Type B pancreatic cell (in vitro differentiated cells): ENCODE measurements at regions not wholly inside any gene's neighbourhood (a gene's known extent, or its start where the extent isn't known, plus 50 kb on each side); places are given as distances from the start of the nearest gene placed in this dataset.

ENCODE experiments used
- DNase-seq: peaks from one replicate; pipeline ENCODE4 v3.0.0; 2021; ENCODE audit warnings: mixed read lengths; ENCODE audit not compliant: unreplicated experiment; ENCODE audit errors: extremely low spot score
- H3K27ac Mint-ChIP-seq: 2 replicates; pipeline ENCODE4 v1.8.0; 2021; ENCODE audit warnings: mild to moderate bottlenecking, mixed read lengths
- H3K27me3 Mint-ChIP-seq: 2 replicates; pipeline ENCODE4 v1.8.0; 2021; ENCODE audit warnings: mixed read lengths
- H3K36me3 Mint-ChIP-seq: 2 replicates; pipeline ENCODE4 v1.8.0; 2021; ENCODE audit warnings: mixed read lengths
- H3K4me1 Mint-ChIP-seq: one replicate; pipeline ENCODE4 v1.8.0; 2021; ENCODE audit warnings: mixed read lengths; ENCODE audit not compliant: unreplicated experiment
- H3K4me3 Mint-ChIP-seq: 2 replicates; pipeline ENCODE4 v1.8.0; 2021; ENCODE audit warnings: mild to moderate bottlenecking, mixed read lengths
- H3K9me3 Mint-ChIP-seq: 2 replicates; pipeline ENCODE4 v1.8.0; 2021; ENCODE audit warnings: mixed read lengths
- TF ChIP-seq, protein P1 (sequence below): fragments of 200-600 bp; sonication (generic); conservative IDR thresholded peaks from 2 replicates; pipeline ENCODE4 v1.5.0; 2021; ENCODE audit warnings: antibody characterized with exemption, mild to moderate bottlenecking

DNA sequence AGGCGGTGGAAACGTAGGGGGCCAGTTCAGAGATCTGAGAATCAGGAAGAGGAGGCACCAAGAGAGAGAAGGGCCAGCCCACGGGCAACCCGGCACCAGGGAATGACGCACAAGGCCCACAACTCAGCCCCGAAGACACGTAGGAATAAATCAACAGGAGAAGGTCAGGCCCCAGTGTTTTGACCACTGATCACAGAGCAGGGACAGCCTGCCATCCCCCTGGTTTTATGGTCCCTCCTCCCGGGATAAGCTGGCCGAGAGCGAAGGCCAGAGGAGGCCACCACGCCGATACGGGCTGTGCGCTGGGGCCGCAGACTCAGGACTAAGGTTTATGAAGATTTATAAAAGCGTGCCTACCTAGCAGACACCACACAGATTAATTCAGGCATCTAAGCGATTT, 341.4 kb downstream of the ZNF516 start:
- peaks cover 5% of the 10 kb centered on the region for H3K4me1 Mint-ChIP-seq
- H3K4me3 Mint-ChIP-seq = no peak overlapping the region
- TF ChIP-seq, protein P1, sequence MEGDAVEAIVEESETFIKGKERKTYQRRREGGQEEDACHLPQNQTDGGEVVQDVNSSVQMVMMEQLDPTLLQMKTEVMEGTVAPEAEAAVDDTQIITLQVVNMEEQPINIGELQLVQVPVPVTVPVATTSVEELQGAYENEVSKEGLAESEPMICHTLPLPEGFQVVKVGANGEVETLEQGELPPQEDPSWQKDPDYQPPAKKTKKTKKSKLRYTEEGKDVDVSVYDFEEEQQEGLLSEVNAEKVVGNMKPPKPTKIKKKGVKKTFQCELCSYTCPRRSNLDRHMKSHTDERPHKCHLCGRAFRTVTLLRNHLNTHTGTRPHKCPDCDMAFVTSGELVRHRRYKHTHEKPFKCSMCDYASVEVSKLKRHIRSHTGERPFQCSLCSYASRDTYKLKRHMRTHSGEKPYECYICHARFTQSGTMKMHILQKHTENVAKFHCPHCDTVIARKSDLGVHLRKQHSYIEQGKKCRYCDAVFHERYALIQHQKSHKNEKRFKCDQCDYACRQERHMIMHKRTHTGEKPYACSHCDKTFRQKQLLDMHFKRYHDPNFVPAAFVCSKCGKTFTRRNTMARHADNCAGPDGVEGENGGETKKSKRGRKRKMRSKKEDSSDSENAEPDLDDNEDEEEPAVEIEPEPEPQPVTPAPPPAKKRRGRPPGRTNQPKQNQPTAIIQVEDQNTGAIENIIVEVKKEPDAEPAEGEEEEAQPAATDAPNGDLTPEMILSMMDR = no peak
- no peak overlapping the region for H3K27ac Mint-ChIP-seq
- peaks cover 3% of the 10 kb centered on the region for H3K9me3 Mint-ChIP-seq
- no peak for DNase-seq
- no peaks in the 10 kb centered on the region for H3K36me3 Mint-ChIP-seq
- peaks cover 17% of the 10 kb centered on the region for H3K27me3 Mint-ChIP-seq

DNA sequence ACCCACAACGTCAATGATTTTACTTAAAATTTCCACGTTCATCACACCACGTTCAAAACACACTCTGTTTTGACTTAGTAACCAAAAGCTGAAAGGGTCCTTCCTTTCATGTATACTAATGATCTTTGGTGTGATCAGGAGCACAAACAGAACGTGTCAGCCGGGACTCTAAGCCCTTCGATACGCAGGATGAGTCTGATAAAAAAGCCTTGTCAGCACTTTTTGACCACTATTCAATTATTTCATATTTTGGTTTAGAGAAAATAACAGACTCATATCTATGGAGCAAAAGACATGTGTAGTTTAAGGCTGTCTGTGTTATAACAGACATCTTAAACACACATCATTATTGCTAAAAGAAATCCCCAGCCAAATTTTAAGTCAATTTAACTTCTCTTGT, 345.3 kb downstream of the ZNF516 start:
- TF ChIP-seq, protein P1 = no peak
- Mint-ChIP-seq H3K4me1 (peaks cover 16% of the 10 kb centered on the region), H3K9me3 (no peaks in the 10 kb centered on the region), H3K36me3 (no peaks in the 10 kb centered on the region), H3K27me3 (peaks cover 24% of the 10 kb centered on the region), H3K4me3 (no peak overlapping the region), H3K27ac (no peak overlapping the region)
- no peak for DNase-seq

DNA sequence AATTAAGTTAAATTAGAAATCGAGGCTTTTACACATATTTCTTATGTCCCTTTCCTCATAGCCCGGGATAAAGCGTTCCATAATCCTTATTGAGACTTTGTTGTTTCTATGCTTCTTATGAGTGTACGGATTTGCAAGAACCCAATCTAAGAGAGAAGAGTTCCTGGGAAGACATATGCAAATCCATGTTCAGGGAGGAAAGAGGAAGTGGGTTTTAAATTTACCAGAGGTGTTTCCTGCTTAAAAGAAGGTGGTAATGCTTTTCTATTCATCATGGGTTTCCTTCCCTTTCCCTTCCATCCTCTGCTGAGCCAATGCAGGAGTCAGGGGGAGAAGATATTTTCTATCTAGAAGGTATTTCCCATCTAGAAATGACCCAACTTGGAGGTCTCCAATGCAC, 345.8 kb downstream of the ZNF516 start:
- TF ChIP-seq, protein P1 = no peak
- H3K27ac Mint-ChIP-seq = no peak overlapping the region
- H3K27me3 Mint-ChIP-seq = peaks cover 24% of the 10 kb centered on the region
- H3K36me3 Mint-ChIP-seq = no peaks in the 10 kb centered on the region
- H3K4me3 Mint-ChIP-seq = no peak overlapping the region
- no peak for DNase-seq
- H3K4me1 Mint-ChIP-seq = peaks cover 16% of the 10 kb centered on the region
- no peaks in the 10 kb centered on the region for H3K9me3 Mint-ChIP-seq

DNA sequence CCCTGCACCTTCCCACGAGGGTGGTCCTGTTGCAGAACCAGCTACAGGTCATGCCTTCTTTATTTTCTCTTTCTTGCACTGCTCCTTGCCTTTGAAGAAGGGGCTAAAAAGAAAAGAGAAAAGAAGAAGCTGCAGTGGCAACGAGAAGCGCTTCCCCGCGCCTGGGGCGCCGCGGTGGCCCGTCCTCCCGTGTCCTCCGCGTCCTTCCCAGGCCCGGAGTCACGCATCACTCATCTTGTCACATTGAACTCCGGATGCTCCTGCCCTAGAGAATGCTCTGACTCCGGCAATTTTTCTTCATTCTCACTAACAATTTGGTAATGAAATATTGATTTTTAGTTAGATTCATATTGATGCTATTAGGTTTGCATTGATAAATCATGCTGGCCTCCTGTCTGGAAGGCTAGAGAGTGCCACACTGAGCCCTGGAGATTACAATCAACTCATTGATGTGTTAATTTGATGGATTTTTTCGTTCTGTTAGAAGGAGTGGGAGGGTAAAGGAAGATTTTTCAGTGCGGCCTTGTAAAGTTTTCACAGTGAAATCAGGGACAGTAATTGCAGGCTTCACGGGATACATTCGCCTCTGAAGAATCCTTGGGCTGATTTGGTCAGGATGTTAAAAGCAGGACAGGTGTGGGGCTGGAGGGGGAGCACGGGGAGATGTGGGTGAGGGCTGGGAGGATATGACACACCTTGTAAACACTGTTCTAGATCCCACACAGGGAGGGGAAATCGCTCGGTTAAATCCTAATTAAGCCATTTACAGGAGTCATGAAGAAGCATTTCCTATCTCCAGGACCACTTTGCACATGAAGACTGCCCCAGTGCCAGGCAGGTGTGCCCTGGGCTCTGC, 349.3 kb downstream of the ZNF516 start:
- peak overlapping the region; percentile 51 for H3K4me3 Mint-ChIP-seq
- peak overlapping the region; percentile 77 for H3K27ac Mint-ChIP-seq
- DNase-seq = no peak
- peaks cover 11% of the 10 kb centered on the region for H3K4me1 Mint-ChIP-seq
- TF ChIP-seq, protein P1 = no peak
- H3K9me3 Mint-ChIP-seq = no peaks in the 10 kb centered on the region
- peaks cover 21% of the 10 kb centered on the region for H3K27me3 Mint-ChIP-seq
- H3K36me3 Mint-ChIP-seq = no peaks in the 10 kb centered on the region

DNA sequence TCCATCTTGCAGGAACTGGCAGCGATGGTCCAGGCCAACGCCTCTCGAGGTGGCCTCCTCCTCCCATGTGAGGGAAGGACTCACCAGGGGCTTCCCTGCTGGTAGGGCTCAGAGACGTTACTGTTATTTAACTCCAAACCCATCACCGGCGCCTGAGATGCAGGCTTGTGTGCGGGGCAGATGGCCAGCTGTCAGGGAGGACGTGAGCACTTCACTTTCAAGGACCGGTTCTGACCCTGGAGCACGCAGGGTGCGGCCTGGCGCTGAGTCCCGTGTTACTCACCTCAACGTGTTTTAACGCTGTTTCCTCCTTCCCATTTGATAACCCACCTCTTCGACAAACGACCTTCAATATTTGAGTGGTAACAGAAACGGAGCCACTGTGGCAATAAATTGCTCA, 350.2 kb downstream of the ZNF516 start:
- Mint-ChIP-seq H3K4me3 (peak overlapping the region; percentile 14), H3K36me3 (no peaks in the 10 kb centered on the region), H3K27ac (no peak overlapping the region), H3K9me3 (peaks cover 5% of the 10 kb centered on the region), H3K4me1 (peaks cover 11% of the 10 kb centered on the region), H3K27me3 (peaks cover 19% of the 10 kb centered on the region)
- TF ChIP-seq, protein P1 = no peak
- no peak for DNase-seq
